GM06990 (cell line): ENCODE measurements at regions not wholly inside any gene's neighbourhood (a gene's known extent, or its start where the extent isn't known, plus 50 kb on each side); places are given as distances from the start of the nearest gene placed in this dataset.

ENCODE experiments used
- DNase-seq: peaks from one replicate; pipeline ENCODE4 v3.0.0-alpha.2; 2011; ENCODE audit not compliant: insufficient read length; ENCODE audit errors: extremely low read depth
- H3K27me3 ChIP-seq: replicated peaks from 2 replicates; pipeline ENCODE4 v1.6.0; 2011; ENCODE audit warnings: low read length; ENCODE audit not compliant: control insufficient read depth, insufficient read depth
- H3K36me3 ChIP-seq: 2 replicates; pipeline ENCODE4 v1.5.1; 2011; ENCODE audit warnings: low read length; ENCODE audit not compliant: control insufficient read depth, insufficient read depth
- H3K4me3 ChIP-seq: replicated peaks from 2 replicates; pipeline ENCODE4 v1.5.1; 2011; ENCODE audit warnings: low read depth, mild to moderate bottlenecking, control low read depth, low read length
- CTCF ChIP-seq: IDR thresholded peaks from 2 replicates; pipeline ENCODE4 v1.5.1; 2011; ENCODE audit warnings: low read length, control low read depth, mild to moderate bottlenecking, inconsistent platforms; ENCODE audit not compliant: insufficient read depth, poor library complexity, severe bottlenecking

- no peaks in the 10 kb centered on the region; the same call in 1 of the 2 replicates for H3K27me3 ChIP-seq
- no peak for TF ChIP-seq CTCF
- DNase-seq = no peak
- no peak overlapping the region for H3K4me3 ChIP-seq
- no peaks in the 10 kb centered on the region for H3K36me3 ChIP-seq
These were observed 583.6 kb upstream of the CDH5 start for GRCh38 chr16:65782611-65783600.

GRCh38 chr16:65781855-65782254 lies 584.6 kb upstream of the CDH5 start:
- Histone ChIP-seq H3K27me3 (no peaks in the 10 kb centered on the region; the same call in 1 of the 2 replicates), H3K4me3 (no peak overlapping the region), H3K36me3 (no peaks in the 10 kb centered on the region)
- DNase-seq = no peak
- TF ChIP-seq CTCF = no peak

- Histone ChIP-seq H3K27me3 (no peaks in the 10 kb centered on the region; the same call in 1 of the 2 replicates), H3K4me3 (no peak overlapping the region), H3K36me3 (no peaks in the 10 kb centered on the region)
- no peak for TF ChIP-seq CTCF
- no peak for DNase-seq
These were observed 585.1 kb upstream of the CDH5 start for GRCh38 chr16:65781363-65781762.

- Histone ChIP-seq H3K27me3 (no peaks in the 10 kb centered on the region; the same call in 1 of the 2 replicates), H3K4me3 (no peak overlapping the region), H3K36me3 (no peaks in the 10 kb centered on the region)
- DNase-seq = no peak
- TF ChIP-seq CTCF = no peak
These were observed 587.3 kb upstream of the CDH5 start for GRCh38 chr16:65779201-65779600.

- no peak for TF ChIP-seq CTCF
- no peak overlapping the region for H3K4me3 ChIP-seq
- no peaks in the 10 kb centered on the region; the same call in 1 of the 2 replicates for H3K27me3 ChIP-seq
- no peak for DNase-seq
- no peaks in the 10 kb centered on the region for H3K36me3 ChIP-seq
These were observed 589.8 kb upstream of the CDH5 start for GRCh38 chr16:65776639-65777183.
